CD4-positive, alpha-beta T cell treated with Interleukin-12 subunit alpha and Interleukin-12 subunit beta, for 1 hour (primary cell): ENCODE measurements at regions not wholly inside any gene's neighbourhood (a gene's known extent, or its start where the extent isn't known, plus 50 kb on each side); places are given as distances from the start of the nearest gene placed in this dataset.
"Not testable (repeated sequence)": the region's sequence is repeated elsewhere in the genome, so short reads cannot be mapped to it uniquely, and the experiment has no call there.

Experiments
- DNase-seq: peaks from one replicate; pipeline ENCODE4 v3.0.0-alpha.2; 2020

GRCh38 chr1:172931340-172931739, 119.4 kb downstream of the TNFSF18 start:
- no peak for DNase-seq

GRCh38 chr1:172931761-172932160, 119.0 kb downstream of the TNFSF18 start:
- DNase-seq = no peak

GRCh38 chr1:172932981-172933380, 117.8 kb downstream of the TNFSF18 start:
- no peak for DNase-seq

- no peak for DNase-seq
Observed at GRCh38 chr1:172934417-172934762, 116.4 kb downstream of the TNFSF18 start.

- DNase-seq = no peak
Observed at GRCh38 chr1:172935062-172935592, 115.6 kb downstream of the TNFSF18 start.

GRCh38 chr1:172936088-172936645, 114.6 kb downstream of the TNFSF18 start:
- no peak for DNase-seq

- DNase-seq = no peak
Observed at GRCh38 chr1:172938681-172939080, 112.1 kb downstream of the TNFSF18 start.

GRCh38 chr1:172939475-172939874, 111.3 kb downstream of the TNFSF18 start:
- DNase-seq = no peak

GRCh38 chr1:172940174-172940855, 110.4 kb downstream of the TNFSF18 start:
- no peak for DNase-seq

GRCh38 chr1:172941471-172941870, 109.3 kb downstream of the TNFSF18 start:
- no peak for DNase-seq

GRCh38 chr1:172941945-172942344, 108.8 kb downstream of the TNFSF18 start:
- no peak for DNase-seq

- not testable (repeated sequence) for DNase-seq
Observed at GRCh38 chr1:172943138-172943537, 107.6 kb downstream of the TNFSF18 start.

- DNase-seq = no peak
Observed at GRCh38 chr1:172944931-172945330, 105.8 kb downstream of the TNFSF18 start.

GRCh38 chr1:172946814-172947507, 103.8 kb downstream of the TNFSF18 start:
- DNase-seq = peak; percentile 10

GRCh38 chr1:172948457-172948856, 102.3 kb downstream of the TNFSF18 start:
- DNase-seq = no peak

- DNase-seq = no peak
Observed at GRCh38 chr1:172949096-172949495, 101.6 kb downstream of the TNFSF18 start.

GRCh38 chr1:172950528-172950927, 100.2 kb downstream of the TNFSF18 start:
- no peak for DNase-seq

- DNase-seq = no peak
Observed at GRCh38 chr1:172951730-172952365, 98.9 kb downstream of the TNFSF18 start.

- DNase-seq = no peak
Observed at GRCh38 chr1:172952516-172952915, 98.2 kb downstream of the TNFSF18 start.

- DNase-seq = no peak
Observed at GRCh38 chr1:172954476-172955150, 96.1 kb downstream of the TNFSF18 start.

GRCh38 chr1:172955161-172955815, 95.5 kb downstream of the TNFSF18 start:
- no peak for DNase-seq

GRCh38 chr1:172956871-172957270, 93.9 kb downstream of the TNFSF18 start:
- DNase-seq = no peak
